Ecto neural progenitor cell (in vitro differentiated cells): ENCODE measurements at regions not wholly inside any gene's neighbourhood (a gene's known extent, or its start where the extent isn't known, plus 50 kb on each side); places are given as distances from the start of the nearest gene placed in this dataset.
"Not testable (repeated sequence)": the region's sequence is repeated elsewhere in the genome, so short reads cannot be mapped to it uniquely, and the experiment has no call there.

Experiments used
- DNase-seq: peaks from one replicate; pipeline ENCODE4 v3.0.0-alpha.2; 2018; ENCODE audit warnings: low spot score

- no peak for DNase-seq
These were observed 1007.1 kb upstream of the WWC1 start for GRCh38 chr5:167284222-167284890.

DNA sequence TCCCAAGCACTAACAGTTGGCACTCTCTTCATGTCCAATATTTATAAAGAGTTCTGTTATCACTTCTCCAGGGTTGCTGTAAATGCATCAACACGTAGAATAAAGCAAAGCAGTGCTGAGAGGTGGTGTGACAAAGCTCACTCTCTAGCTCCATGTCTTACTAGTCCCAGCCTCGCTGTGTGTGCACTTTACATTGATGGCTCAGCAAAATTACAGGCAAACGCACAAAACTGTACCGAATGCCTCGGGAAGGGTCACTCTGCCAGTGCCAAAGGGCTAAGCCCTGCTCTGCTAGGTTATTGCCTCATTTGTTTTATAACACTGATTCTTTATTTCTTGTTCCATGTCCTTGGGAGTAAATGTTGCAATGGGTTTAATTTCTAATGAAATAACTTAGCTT lies 1005.9 kb upstream of the WWC1 start:
- DNase-seq, result no peak

GRCh38 chr5:167286891-167287290 lies 1004.6 kb upstream of the WWC1 start:
- no peak for DNase-seq

GRCh38 chr5:167290478-167290877 lies 1001.0 kb upstream of the WWC1 start:
- DNase-seq, result no peak

GRCh38 chr5:167294882-167295680 lies 996.4 kb upstream of the WWC1 start:
- no peak for DNase-seq

GRCh38 chr5:167295681-167296005 lies 995.8 kb upstream of the WWC1 start:
- no peak for DNase-seq

DNA sequence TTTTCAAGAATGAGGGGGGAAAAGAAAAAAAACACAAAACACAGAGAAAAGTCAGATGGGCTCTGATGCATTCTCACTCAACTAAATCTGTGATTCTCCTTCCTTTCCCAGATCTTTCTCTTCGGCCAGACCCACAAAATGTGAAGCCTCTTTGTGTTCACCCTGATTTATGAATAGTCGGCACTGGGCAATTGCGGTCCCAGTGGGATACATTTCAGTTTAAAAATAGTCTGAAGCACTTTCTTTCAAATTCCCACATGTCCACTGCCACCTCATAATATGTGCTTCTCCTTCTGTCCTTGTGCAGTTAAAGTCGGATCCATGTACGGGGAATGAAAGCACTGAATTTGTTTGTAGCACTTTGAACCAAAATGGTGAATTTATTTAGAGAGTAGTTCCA lies 995.4 kb upstream of the WWC1 start:
- no peak for DNase-seq

DNA sequence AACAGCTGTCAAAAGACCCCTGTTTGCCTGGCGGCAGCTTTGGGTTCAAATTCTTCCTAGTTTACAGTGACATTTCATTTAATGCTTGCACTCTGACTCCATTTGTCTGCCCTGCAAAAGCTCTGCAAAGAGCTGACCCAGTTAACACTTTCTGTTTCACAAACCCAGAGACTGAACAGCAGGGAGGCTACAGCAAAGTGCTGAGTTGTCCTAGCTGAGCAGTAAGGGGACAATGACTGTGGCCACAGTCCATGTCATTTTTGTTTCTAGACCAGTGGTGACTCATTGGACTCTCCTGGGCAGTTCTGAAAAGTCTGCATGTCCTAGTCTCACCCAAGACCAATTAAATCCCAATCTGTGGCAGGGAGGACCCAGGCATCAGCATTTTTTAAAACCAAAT lies 994.8 kb upstream of the WWC1 start:
- DNase-seq, result no peak

DNA sequence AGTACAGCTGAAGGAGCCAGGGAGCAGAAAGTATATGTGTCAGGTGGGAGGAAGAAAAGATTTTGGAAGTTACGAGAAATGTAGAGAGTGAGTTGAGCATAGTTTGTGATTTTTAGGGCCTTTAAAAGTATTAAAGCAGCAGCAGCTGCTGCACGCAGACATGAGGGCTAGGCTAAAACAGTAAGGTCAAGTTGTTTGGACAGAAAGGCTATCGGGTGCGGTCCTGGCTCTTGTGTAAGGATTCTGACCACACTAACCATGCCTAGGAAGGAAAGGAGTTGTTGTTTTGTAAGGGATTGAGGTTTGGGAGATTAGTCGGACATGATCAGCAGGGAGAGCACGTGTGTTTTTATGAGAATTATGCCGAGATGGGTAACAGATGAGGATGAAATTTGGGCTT lies 991.6 kb upstream of the WWC1 start:
- not testable (repeated sequence) for DNase-seq

DNA sequence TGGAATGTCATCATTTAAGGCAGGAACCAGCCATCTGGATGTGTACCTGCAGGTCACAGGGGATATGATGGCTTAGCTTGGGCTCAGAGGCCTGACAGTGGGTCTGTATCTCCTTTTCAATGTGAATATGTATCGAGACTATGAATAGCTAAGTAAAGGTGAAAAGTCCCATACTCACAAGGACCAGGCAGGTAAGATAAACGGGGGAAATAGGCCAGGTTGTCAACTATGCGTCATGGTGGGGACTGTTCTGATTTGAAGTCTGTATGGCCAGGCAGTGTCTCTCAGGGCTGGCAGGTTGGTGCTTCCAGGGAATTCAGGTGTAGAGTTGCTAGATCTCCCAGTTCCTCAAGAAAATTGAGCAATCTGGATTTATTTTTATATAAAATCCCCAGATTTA lies 987.9 kb upstream of the WWC1 start:
- no peak for DNase-seq

- DNase-seq, result no peak
These were observed 986.5 kb upstream of the WWC1 start for GRCh38 chr5:167304834-167305469.

- DNase-seq, result no peak
These were observed 985.7 kb upstream of the WWC1 start for GRCh38 chr5:167305591-167306213.

- no peak for DNase-seq
These were observed 984.4 kb upstream of the WWC1 start for GRCh38 chr5:167307042-167307441.

GRCh38 chr5:167308466-167308865 lies 983.0 kb upstream of the WWC1 start:
- no peak for DNase-seq

DNA sequence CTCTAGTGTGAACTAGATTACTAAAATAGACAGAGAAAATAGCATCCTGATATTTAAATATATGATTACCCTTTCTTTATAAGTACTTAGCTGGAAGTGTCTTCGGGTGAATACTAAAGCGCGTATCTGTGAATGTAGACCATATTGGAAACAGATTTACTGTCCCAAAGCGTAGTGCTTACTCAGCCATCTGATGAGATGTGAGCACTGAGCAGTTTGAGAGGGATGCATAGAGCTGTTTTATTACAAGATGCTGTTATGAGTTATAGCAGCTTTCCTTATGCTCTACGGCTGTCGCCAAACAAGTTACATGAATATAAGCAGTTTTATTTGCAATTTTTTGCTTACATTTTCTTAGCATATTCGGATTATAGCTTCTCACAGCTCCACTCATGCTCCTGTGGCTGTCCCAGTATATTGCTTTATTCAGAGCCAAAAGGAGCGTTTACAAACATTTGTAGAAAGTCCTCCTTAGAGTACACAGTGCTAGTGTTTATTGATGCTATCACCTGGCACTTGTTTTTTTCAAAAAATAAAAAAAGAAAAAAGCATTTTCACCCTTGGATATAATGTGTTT lies 981.4 kb upstream of the WWC1 start:
- no peak for DNase-seq

- DNase-seq, result no peak
These were observed 980.1 kb upstream of the WWC1 start for GRCh38 chr5:167311340-167311739.

- no peak for DNase-seq
These were observed 979.2 kb upstream of the WWC1 start for GRCh38 chr5:167312225-167312624.

DNA sequence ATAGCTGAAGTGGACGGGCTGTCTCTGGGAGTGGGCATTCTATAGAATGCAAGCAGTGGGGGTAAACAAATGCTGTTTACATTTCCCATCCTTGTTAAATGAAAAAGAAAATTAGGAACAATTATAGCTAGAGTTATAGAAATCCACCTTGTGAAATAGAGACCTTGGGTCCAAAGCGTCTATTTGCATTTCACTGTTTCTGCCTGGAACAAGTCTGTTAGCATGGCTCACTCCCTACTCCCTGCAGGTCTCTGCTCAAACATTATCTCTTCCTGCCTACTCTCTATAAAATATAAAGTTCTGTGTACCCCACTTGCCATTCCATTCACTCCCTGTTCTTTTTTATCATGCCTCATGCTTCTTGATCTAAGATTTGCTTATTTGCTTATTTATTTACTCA lies 975.7 kb upstream of the WWC1 start:
- no peak for DNase-seq

- no peak for DNase-seq
These were observed 973.6 kb upstream of the WWC1 start for GRCh38 chr5:167317884-167318283.

- DNase-seq, result no peak
These were observed 972.2 kb upstream of the WWC1 start for GRCh38 chr5:167319243-167319642.

DNA sequence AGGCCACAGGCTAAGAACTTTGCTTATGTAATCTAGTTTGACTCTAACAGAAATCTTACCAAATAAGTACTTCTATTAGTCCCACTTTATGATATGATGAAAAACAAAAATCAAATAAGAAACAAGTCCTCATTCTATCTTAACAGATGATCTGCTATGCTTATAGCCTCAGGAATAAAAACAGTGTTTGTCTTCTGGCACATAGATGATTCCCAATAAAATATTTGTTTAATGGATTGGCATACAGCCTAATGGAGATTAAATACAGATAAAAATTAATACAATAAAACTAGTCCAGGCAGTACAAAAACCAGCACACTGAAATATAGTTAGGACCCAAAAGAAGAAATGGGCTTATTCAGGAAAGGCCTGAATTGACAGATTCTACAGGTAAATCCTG lies 971.4 kb upstream of the WWC1 start:
- no peak for DNase-seq

GRCh38 chr5:167332309-167332708 lies 959.1 kb upstream of the WWC1 start:
- DNase-seq, result no peak

GRCh38 chr5:167336161-167336560 lies 955.3 kb upstream of the WWC1 start:
- no peak for DNase-seq
